H1 (cell line): ENCODE measurements at regions not wholly inside any gene's neighbourhood (a gene's known extent, or its start where the extent isn't known, plus 50 kb on each side); places are given as distances from the start of the nearest gene placed in this dataset.
"Not testable (repeated sequence)": the region's sequence is repeated elsewhere in the genome, so short reads cannot be mapped to it uniquely, and the experiment has no call there.

Source experiments
- CTCF ChIA-PET: fragments of 300-600 bp; sonication (Branson Sonifier 250); formaldehyde crosslinking; loops from one replicate; lab custom pipeline; 2021; ENCODE audit not compliant: partially characterized antibody; lab: Charles Lee
- POLR2A ChIA-PET: fragments of 300-600 bp; sonication (Branson Sonifier 250); formaldehyde crosslinking; loops from one replicate; lab custom pipeline; 2021; ENCODE audit warnings: inconsistent platforms; ENCODE audit not compliant: partially characterized antibody; lab: Charles Lee
- DNase-seq, 2 experiments: peaks; one replicate each; pipeline versions ENCODE4 v3.0.0 to v3.0.0-alpha.2; 2010 to 2022; ENCODE audit warnings: low spot score in 2 of 2, low read depth in 1 of 2, mixed read lengths in 1 of 2
- FAIRE-seq: peaks from 2 replicates; lab custom pipeline; 2011; peaks lifted over from hg19 to GRCh38; lab: Jason Lieb, UNC
- H2AFZ ChIP-seq: 2 replicates; pipeline ENCODE4 v1.8.1; 2012; ENCODE audit warnings: low read length, inconsistent platforms
- H2AK5ac ChIP-seq: 2 replicates; pipeline ENCODE4 v1.6.1; 2013; ENCODE audit warnings: low read depth, low read length
- H2BK120ac ChIP-seq: replicated peaks from 2 replicates; pipeline ENCODE3; 2013; ENCODE audit warnings: low read depth, low read length, inconsistent platforms
- H2BK12ac ChIP-seq: 2 replicates; pipeline ENCODE4 v1.6.1; 2013; ENCODE audit warnings: low read depth, low read length
- H2BK15ac ChIP-seq: 2 replicates; pipeline ENCODE4 v1.6.1; 2013; ENCODE audit warnings: low read length
- H2BK20ac ChIP-seq: 2 replicates; pipeline ENCODE4 v1.6.1; 2013; ENCODE audit warnings: low read length
- H2BK5ac ChIP-seq: 2 replicates; pipeline ENCODE4 v1.6.1; 2013; ENCODE audit warnings: low read depth, low read length
- H3K14ac ChIP-seq: 2 replicates; pipeline ENCODE4 v1.6.1; 2013; ENCODE audit warnings: inconsistent platforms; ENCODE audit not compliant: insufficient read length
- H3K18ac ChIP-seq: 2 replicates; pipeline ENCODE4 v1.6.1; 2013; ENCODE audit warnings: low read length; ENCODE audit errors: extremely low read depth
- H3K23ac ChIP-seq: 2 replicates; pipeline ENCODE4 v1.6.1; 2013; ENCODE audit warnings: inconsistent platforms; ENCODE audit not compliant: insufficient read length
- H3K23me2 ChIP-seq: 2 replicates; pipeline ENCODE4 v1.6.1; 2013; ENCODE audit warnings: low read depth, low read length
- H3K27ac ChIP-seq: 2 replicates; pipeline ENCODE4 v1.6.1; 2011; ENCODE audit warnings: low read depth, low read length, inconsistent platforms
- H3K27me3 ChIP-seq, 4 experiments: replicated peaks in 1 of 4; 1 replicate in 1 of 4; 2 replicates in 3 of 4; pipeline versions ENCODE4 v1.6.1 to v1.8.1; 2011 to 2013; ENCODE audit warnings: low read length in 3 of 4, mild to moderate bottlenecking in 3 of 4, inconsistent platforms in 2 of 4, mixed read lengths in 2 of 4, moderate library complexity in 1 of 4; ENCODE audit not compliant: control insufficient read depth in 3 of 4, insufficient read depth in 3 of 4; ENCODE audit errors: extremely low read depth in 1 of 4
- H3K36me3 ChIP-seq, 4 experiments: 2 replicates each; pipeline versions ENCODE4 v1.6.1 to v1.8.1; 2011 to 2013; ENCODE audit warnings: mild to moderate bottlenecking in 4 of 4, low read length in 3 of 4, moderate library complexity in 2 of 4, control low read depth in 1 of 4, inconsistent platforms in 1 of 4; ENCODE audit not compliant: insufficient read depth in 4 of 4, control insufficient read depth in 2 of 4
- H3K4ac ChIP-seq: replicated peaks from 2 replicates; pipeline ENCODE3; 2013; ENCODE audit warnings: low read length, low read depth, mixed read lengths, inconsistent platforms; ENCODE audit not compliant: insufficient read length
- H3K4me1 ChIP-seq, 4 experiments: replicated peaks in 1 of 4; 1 replicate in 1 of 4; 2 replicates in 3 of 4; pipeline versions ENCODE4 v1.6.1 to v1.8.1; 2011 to 2013; ENCODE audit warnings: low read length in 3 of 4, inconsistent platforms in 2 of 4, mixed read lengths in 1 of 4; ENCODE audit not compliant: insufficient read depth in 4 of 4, control insufficient read depth in 3 of 4
- H3K4me2 ChIP-seq, 2 experiments: 2 replicates each; pipeline versions ENCODE4 v1.6.1 to v1.8.1; 2011 to 2013; ENCODE audit warnings: low read depth in 2 of 2, low read length in 2 of 2, control low read depth in 1 of 2, inconsistent platforms in 1 of 2, mild to moderate bottlenecking in 1 of 2; ENCODE audit not compliant: insufficient read depth in 1 of 2
- H3K4me3 ChIP-seq, 4 experiments: fragments of 200-600, 300-600 bp in 1 of 4; sonication (generic), shearing (Covaris generic), sonication (Bioruptor Twin) in 1 of 4; 2 replicates each; pipeline versions ENCODE4 v1.5.1 to v1.8.1; 2011 to 2016; ENCODE audit warnings: low read length in 4 of 4, low read depth in 3 of 4, control low read depth in 2 of 4, inconsistent platforms in 2 of 4, mild to moderate bottlenecking in 2 of 4, mixed read lengths in 1 of 4, moderate library complexity in 1 of 4; ENCODE audit not compliant: insufficient read depth in 2 of 4; ENCODE audit errors: extremely low read depth in 1 of 4
- H3K56ac ChIP-seq: replicated peaks from 2 replicates; pipeline ENCODE3; 2013; ENCODE audit warnings: low read depth, mild to moderate bottlenecking, mixed read lengths, low read length, inconsistent platforms; ENCODE audit not compliant: insufficient read length
- H3K79me1 ChIP-seq: 2 replicates; pipeline ENCODE4 v1.6.1; 2013; ENCODE audit warnings: low read depth, low read length, control low read depth
- H3K79me2 ChIP-seq, 2 experiments: 2 replicates each; pipeline versions ENCODE4 v1.6.1 to v1.8.1; 2012 to 2013; ENCODE audit warnings: low read length in 2 of 2, mild to moderate bottlenecking in 2 of 2, inconsistent platforms in 1 of 2; ENCODE audit not compliant: insufficient read depth in 2 of 2, control insufficient read depth in 1 of 2
- H3K9ac ChIP-seq, 4 experiments: replicated peaks in 1 of 4; 1 replicate in 1 of 4; 2 replicates in 3 of 4; pipeline versions ENCODE4 v1.6.1 to v1.8.1; 2011 to 2013; ENCODE audit warnings: low read depth in 3 of 4, low read length in 3 of 4, control low read depth in 2 of 4, mild to moderate bottlenecking in 2 of 4, moderate library complexity in 2 of 4, inconsistent platforms in 1 of 4; ENCODE audit errors: extremely low read depth in 1 of 4
- H3K9me3 ChIP-seq, 2 experiments: 2 replicates each; pipeline versions ENCODE4 v1.6.1 to v1.8.1; 2012 to 2013; ENCODE audit warnings: mild to moderate bottlenecking in 2 of 2, moderate library complexity in 2 of 2, control low read depth in 1 of 2, inconsistent platforms in 1 of 2, low read depth in 1 of 2, low read length in 1 of 2, mixed read lengths in 1 of 2; ENCODE audit not compliant: insufficient read depth in 2 of 2
- H4K20me1 ChIP-seq, 2 experiments: replicated peaks in 1 of 2; 2 replicates each; pipeline versions ENCODE3 to v1.8.1; 2011 to 2013; ENCODE audit warnings: inconsistent platforms in 2 of 2, low read length in 2 of 2, mild to moderate bottlenecking in 1 of 2; ENCODE audit not compliant: insufficient read depth in 2 of 2, control insufficient read depth in 1 of 2
- H4K5ac ChIP-seq: 2 replicates; pipeline ENCODE4 v1.6.1; 2013; ENCODE audit warnings: low read length, low read depth, mixed read lengths, inconsistent platforms; ENCODE audit not compliant: insufficient read length
- H4K8ac ChIP-seq: 2 replicates; pipeline ENCODE4 v1.8.0; 2013; ENCODE audit warnings: mild to moderate bottlenecking, moderate library complexity, low read length, inconsistent platforms; ENCODE audit not compliant: insufficient read depth; ENCODE audit errors: extremely low read depth
- H4K91ac ChIP-seq: replicated peaks from 2 replicates; pipeline ENCODE3; 2013; ENCODE audit warnings: low read length, mixed read lengths, inconsistent platforms; ENCODE audit not compliant: insufficient read length
- WGBS, 2 experiments: shearing (Covaris generic) in 1 of 2; methylation state at CpG; one replicate each; pipeline versions ENCODE4 v1.1.6 to v1.1.7; 2013 to 2015; ENCODE audit warnings: low lambda C conversion rate in 2 of 2, mixed read lengths in 2 of 2, inconsistent platforms in 1 of 2, low coverage in 1 of 2, missing lambda C conversion rate in 1 of 2; ENCODE audit not compliant: insufficient replicate concordance in 2 of 2, insufficient coverage in 1 of 2, insufficient read length in 1 of 2; ENCODE audit errors: extremely low coverage in 1 of 2, missing lambda C conversion rate in 1 of 2; 5-methylcytosine and 5-hydroxymethylcytosine counted together

DNA sequence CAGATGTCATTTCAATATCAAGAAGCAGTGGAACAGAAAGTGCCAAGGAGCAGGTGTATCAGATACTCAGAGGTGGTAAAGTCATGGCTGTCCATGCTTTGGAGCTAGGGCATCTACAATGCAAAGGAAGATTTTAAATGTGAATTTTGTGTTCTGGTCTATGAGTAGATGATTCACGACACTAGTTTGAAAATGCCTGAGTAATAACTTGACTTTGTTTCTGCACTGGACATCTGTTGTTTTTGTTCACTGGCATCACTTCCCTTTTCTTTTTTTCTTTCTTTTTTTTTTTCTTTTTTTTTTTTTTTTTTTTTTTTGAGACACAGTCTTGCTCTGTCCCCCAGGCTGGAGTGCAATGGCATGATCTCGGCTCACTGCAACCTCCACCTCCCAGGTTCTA is 460.7 kb upstream of the PAPPA start:
- DNase-seq, H2BK12ac ChIP-seq, H4K8ac ChIP-seq, H3K9ac ChIP-seq, H4K91ac ChIP-seq, H3K9me3 ChIP-seq, H3K4me3 ChIP-seq, H3K14ac ChIP-seq, H2BK5ac ChIP-seq, H3K27me3 ChIP-seq, H3K4me1 ChIP-seq, H2AFZ ChIP-seq, H2BK120ac ChIP-seq, H3K4ac ChIP-seq, H3K18ac ChIP-seq, POLR2A ChIA-PET, H2BK20ac ChIP-seq, H3K36me3 ChIP-seq, H4K20me1 ChIP-seq, H3K79me1 ChIP-seq, H3K23me2 ChIP-seq, H3K79me2 ChIP-seq, H3K4me2 ChIP-seq, H4K5ac ChIP-seq, H3K27ac ChIP-seq, FAIRE-seq, H2AK5ac ChIP-seq, H2BK15ac ChIP-seq, H3K56ac ChIP-seq, H3K23ac ChIP-seq: not testable (repeated sequence)
- CTCF ChIA-PET = interaction anchor here (0.7 to 3.5 kb wide), 6 partner anchors 29 to 871 kb away, joined by 3 to 19 read pairs (median 3); no protein-coding TSS in a partner anchor
- WGBS, 2 experiments = 75% methylated on average over 1 of the region's 2 CpGs; no CpG with 5 or more reads in 1 of the 2 experiments
